HG03097 (cell line): ENCODE measurements at regions not wholly inside any gene's neighbourhood (a gene's known extent, or its start where the extent isn't known, plus 50 kb on each side); places are given as distances from the start of the nearest gene placed in this dataset.
"Not testable (repeated sequence)": the region's sequence is repeated elsewhere in the genome, so short reads cannot be mapped to it uniquely, and the experiment has no call there.

Source experiments
- ATAC-seq: cut with Tn5 transposase; IDR thresholded peaks from one replicate; pipeline ENCODE4 v1.9.1; 2021; ENCODE audit not compliant: unreplicated experiment, low FRiP score

GRCh38 chr12:102299731-102300130, 102.1 kb upstream of the PMCH start:
- no peak for ATAC-seq

- ATAC-seq, result no peak
These were observed 100.4 kb upstream of the PMCH start for GRCh38 chr12:102298022-102298421.

GRCh38 chr12:102297412-102297811, 99.8 kb upstream of the PMCH start:
- no peak for ATAC-seq

GRCh38 chr12:102294568-102294967, 96.9 kb upstream of the PMCH start:
- no peak for ATAC-seq

- not testable (repeated sequence) for ATAC-seq
These were observed 94.1 kb upstream of the PMCH start for GRCh38 chr12:102291498-102292440.

- ATAC-seq, result not testable (repeated sequence)
These were observed 92.1 kb upstream of the PMCH start for GRCh38 chr12:102289702-102290101.

GRCh38 chr12:102281231-102281630, 83.6 kb upstream of the PMCH start:
- no peak for ATAC-seq

GRCh38 chr12:102255687-102256086, 58.1 kb upstream of the PMCH start:
- not testable (repeated sequence) for ATAC-seq

- ATAC-seq, result not testable (repeated sequence)
These were observed 53.4 kb upstream of the PMCH start for GRCh38 chr12:102251005-102251404.

GRCh38 chr12:102249079-102249841, 51.6 kb upstream of the PMCH start:
- ATAC-seq, result no peak
